HG03095 (cell line): ENCODE measurements at regions not wholly inside any gene's neighbourhood (a gene's known extent, or its start where the extent isn't known, plus 50 kb on each side); places are given as distances from the start of the nearest gene placed in this dataset.
"Not testable (repeated sequence)": the region's sequence is repeated elsewhere in the genome, so short reads cannot be mapped to it uniquely, and the experiment has no call there.

Source experiments
- ATAC-seq: cut with Tn5 transposase; IDR thresholded peaks from one replicate; pipeline ENCODE4 v1.9.1; 2021; ENCODE audit warnings: moderate library complexity; ENCODE audit not compliant: unreplicated experiment

DNA sequence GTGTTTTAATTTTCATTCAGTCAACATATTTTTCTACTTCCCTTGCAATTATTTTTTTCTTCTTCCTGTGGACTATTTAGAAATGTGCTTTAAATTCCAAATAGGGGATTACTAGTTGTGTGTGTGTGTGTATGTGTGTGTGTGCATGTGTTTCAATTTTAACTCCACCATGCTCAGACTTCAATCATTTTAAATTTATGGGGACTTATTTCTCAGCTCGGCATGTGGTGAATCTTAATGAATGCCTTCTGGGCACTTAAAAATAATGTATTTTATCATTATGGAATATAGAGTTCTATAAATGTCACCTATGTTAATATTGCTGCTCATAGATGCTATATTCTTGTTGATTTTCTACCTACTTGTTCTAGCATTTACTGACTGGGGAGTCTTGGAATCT is 465.6 kb upstream of the PRKX start:
- ATAC-seq, result no peak

DNA sequence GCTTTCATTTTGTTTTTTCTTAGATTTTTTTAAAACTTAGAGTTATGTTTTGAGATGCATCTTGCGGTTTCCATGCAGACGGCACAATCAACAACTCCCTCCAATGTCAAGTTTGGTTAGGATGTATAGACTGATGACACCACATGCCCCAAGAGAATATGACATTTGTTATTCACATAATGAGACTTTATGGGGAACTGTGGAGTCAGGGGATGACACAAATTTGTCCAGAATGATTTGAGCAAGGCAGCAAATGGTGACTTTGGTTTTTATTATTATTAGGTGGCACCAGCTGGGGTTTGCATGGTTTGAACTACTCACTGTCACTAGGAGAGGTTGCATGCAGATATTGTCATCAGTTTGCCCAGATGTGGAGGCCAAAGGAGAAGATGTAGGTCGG is 461.8 kb upstream of the PRKX start:
- no peak for ATAC-seq

DNA sequence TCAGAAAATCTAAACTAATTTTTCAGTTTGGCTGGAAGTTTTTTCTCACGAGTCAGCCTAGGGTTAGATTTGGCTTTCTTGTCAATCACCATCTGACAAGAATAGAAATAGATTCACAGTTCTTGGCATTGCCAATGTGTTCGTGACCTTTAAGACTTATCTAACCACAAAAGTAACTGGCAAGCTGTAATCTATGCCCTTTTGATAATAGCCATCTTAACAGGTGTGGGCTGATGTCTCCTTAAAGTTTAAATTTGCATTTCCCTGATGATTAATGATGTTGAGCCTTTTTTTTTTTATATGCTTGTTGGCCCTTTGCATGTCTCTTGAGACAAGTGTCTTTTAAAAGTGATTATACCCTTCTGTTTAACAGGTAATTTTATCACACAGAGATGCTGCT is 460.3 kb upstream of the PRKX start:
- no peak for ATAC-seq

DNA sequence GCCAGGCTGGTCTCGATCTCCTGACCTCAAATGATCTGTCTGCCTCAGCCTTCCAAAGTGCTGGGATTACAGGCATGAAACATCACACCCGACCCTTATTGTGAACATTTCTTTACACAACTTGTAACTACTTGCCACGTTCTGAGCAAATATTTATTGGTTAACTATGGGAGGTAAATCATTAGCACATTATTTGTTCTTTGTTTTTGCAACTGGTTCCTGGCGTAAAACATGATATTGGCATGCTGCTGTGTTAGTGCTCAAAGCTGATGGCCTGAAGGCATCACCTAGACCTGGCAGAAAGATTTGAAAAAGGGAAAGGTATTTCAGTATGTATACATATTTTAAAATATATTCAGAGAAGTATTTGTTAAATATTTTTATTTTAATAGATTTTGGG is 438.3 kb upstream of the PRKX start:
- ATAC-seq, result no peak

DNA sequence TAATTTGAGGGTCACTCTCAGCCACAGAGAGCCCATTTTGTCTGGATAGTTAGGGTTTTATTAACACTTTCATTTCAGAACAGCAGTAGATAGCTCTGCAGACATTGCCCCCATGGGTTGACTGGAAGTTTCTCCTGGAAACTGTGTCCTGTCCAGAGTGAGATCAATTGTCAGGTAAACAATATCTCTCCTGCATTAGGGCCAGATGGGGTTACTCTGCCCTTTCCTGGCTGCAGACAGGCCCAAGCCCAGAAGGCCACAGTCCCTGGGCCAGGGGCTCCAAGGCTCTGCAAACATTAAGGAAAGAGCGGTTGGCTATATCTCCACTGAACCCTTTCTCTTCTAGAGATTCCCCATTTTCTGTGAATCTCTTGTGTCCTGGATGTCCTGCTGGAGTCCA is 436.8 kb upstream of the PRKX start:
- ATAC-seq, result no peak

DNA sequence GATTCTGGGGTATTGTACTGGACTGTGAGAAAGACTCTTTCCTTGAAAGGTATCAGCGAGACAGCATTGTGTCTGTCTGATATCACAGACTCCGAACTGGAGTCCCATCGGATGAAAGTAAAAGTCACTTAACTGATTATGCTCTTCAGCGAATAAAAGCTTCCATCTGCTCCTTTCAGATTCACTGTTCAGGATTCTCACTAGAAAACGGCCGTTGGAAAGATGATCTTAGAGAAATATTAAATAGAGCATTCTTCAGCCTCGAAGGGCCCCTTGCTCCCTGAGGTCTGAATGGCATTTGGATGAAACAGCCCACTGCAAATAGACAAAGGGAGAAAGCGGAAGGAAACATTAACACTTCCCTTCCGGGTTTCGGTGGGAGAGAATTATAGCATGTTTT is 416.2 kb upstream of the PRKX start:
- ATAC-seq, result no peak

DNA sequence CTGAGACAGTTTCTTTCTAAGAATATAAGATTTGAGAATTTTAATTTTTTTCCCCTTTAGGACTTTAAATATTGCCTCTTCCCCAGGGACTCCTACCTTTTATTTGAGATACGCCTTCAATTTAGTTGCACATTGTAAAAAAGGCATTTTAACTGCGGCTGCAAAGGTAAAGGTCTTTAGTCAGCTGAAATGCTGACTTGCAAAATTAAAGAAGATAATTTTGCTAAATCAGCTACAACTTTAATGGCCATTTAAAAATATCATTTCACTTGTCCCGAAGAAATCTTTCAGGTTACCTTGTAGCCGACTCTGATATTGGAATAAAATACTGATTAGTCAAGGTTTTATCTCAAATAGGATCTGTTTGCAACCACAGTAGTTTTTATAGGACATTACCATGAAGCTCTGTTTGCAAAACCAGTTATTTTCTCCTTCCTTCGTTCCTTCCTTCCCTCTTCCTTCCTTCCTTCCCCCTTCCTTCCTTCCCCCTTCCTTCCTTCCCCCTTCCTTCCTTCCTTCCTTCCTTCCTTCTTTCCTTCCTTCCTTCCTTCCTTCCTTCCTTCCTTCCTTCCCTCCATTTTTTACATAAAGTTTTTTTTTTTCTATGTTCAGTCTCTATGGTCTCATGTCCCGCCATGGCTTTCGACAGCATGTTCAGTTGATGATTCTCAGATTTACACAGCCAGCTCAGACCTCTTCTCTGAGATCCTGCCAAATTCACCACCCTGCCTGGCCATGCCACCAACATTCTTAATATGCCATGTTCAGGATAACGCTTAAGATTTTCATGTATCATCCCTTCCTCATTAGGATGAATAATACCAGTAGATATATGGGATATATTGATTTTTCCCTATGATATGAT is 405.4 kb upstream of the PRKX start:
- no peak for ATAC-seq

DNA sequence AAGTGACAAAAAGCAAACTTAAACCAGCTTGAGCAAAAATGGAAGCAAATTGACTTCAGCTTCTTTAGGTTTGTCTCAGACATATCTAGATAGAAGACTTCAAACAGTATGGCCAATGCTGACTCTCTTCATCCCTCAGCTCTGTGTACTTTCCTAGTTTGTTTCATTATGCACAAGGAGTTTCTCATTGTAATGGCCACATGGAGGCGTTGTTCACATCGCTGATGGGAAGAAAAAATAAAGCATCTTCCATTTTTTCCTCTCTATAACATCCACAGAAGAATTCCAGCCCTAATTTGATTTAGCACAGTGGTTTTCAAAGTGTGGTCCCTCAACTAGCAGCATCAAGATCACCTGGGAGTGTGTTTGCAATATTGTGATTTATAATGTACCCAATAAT is 397.5 kb upstream of the PRKX start:
- ATAC-seq, result no peak

DNA sequence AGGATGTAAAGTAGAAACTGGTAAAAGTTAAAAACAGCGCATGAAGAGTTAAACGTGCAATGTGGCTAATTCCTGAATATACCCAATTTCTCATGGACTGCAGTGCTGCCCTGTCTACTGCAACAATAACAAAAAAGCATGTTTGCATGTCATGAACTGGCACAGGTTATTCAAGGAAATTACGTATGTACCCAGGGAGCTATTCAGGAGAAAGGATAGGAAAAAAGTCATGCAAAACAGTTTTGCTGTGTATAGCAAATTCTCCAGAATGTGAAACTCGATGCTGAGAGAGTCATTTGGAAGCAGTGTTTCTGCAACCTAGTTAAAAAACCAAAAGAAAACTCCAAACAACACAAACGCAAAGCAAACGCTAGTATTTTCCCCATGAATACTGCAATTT is 381.5 kb upstream of the PRKX start:
- ATAC-seq, result no peak

DNA sequence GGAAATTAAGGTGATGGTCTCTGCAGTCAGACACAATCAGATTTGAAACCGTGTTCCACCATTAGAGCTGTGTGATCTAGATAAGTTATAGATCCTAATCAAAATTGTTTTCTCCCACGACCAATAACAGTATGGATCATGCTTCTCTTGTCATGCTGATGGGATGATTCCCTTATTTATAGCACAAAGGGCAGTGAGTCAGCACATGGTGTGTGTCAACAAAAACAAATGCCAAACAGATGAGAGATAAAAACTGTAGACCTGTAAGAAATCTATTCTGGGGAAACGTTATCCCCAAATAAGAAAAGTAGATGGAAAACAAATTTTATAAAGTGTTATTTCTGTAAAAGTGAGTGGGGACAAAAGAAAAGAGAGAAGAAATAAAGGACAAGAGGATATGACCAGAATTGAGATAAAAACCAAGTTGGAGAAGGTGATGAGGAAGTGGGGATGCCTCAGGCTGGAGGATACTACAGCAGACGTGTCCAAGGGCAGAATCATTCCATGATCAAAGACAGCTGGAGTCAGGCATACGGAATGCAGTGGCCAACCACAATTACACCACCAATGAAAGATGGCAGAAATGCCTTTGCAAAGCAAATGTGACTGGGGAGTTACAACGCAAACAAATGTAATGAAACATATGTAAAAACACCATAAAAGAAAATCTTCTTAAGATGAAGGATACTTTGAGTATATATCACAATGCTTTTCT is 377.8 kb upstream of the PRKX start:
- no peak for ATAC-seq

DNA sequence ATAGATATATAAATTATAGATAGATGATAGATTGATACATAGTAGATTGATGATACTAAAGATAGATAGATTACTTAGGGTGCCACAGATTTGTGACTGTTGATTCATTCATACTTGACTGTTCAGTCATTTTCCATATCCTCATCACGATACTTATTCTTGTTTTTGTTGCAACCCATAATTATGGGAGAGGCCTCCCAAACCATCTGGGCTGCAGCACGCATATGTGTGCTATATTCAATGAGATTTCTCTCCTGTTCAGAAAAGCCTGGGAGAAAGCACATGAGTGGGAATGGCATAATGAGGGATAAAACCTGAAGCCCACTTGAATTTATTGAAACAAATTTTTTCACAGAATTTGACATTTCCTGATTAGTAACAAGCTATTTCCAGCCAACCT is 346.4 kb upstream of the PRKX start:
- no peak for ATAC-seq

DNA sequence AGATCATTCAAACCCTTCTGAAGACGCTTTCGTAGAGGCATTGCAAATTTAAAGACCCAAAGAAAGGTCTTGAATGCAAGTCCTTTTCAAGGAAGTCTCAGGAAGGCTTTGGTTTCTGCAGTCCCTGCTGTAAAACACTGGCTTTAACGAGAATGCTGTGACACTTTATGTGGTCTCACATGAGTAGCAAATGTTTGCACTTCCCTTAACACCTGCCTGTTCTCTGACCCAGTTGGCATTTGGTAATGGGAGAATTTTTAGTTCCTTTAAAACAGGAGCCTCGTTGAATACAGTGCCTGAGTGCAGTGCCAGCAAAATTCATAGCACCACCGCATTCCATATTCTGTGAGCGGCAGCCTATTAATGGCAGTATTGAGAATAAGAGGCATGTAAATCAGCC is 330.5 kb upstream of the PRKX start:
- no peak for ATAC-seq

DNA sequence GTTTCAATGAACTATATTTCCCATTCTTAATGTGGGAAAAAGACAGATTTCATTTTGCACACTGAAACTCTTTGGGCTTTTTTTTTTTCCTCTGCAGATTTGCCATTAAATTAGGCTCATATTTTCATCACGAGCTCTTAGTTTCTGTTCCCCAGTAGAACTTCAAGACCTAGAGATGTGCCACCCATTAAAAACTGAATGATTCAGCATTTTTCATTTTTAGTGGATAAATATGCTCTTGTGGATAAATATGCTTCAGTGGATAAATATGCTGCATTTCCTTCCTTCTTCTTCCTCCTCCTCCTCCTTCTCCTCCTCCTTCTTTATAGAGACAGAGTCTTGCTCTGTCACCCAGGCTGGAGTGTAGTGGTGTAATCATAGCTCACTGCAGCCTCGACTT is 322.4 kb upstream of the PRKX start:
- no peak for ATAC-seq

DNA sequence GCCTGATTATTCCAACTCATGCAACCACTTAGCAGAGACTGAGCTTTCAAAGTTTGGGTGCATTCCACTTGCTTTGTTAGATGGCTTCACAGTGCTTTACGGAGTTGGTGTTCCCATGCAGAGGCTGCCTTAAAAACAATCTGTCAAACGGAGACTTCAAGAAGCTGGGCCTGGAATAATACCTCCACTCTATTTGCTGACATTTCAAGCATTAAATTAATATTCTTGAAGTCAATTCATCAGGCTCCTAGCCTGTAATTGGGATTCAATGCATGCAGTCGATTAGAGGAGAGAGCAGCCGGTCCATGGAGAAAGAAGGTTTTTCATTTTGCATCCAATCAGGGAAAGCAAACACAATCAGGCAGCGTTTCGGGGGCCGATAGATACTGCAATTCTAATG is 314.7 kb upstream of the PRKX start:
- ATAC-seq, result no peak

DNA sequence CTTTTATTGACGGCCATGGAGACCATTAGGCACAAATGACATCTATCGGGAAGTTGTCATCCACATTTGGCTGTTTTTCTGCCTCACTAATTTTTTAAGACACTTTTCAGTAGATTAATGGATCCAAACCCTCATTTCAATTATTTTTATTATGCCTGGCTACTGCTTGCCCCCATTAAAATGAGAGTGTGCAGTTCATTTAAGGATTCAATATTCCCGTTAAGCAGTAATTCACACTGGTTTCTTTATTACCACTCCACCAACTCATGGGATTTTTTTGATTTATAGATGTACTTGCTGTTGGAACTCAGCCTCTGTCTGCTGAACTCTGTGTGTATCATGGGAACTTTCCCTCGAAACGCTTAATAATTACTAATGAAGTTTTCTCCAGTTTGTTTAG is 291.8 kb upstream of the PRKX start:
- ATAC-seq, result no peak

DNA sequence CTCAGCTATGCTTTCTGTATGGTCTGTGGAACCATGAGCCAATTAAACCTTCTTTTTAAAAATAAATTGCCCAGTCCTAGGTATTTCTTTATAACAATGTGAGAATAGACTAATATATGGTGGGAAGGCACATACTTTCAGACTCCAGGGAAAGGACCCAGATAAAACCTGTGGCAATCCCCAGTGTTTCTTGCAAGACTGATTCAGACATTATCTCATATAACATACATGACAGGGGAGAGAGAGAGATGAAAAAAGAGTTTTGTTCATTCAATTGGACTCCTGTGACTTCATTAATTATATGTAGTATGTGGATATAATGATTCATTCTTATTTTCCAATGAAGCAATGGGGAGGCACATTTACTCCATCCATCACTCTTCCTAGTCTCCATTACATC is 291.4 kb upstream of the PRKX start:
- no peak for ATAC-seq

DNA sequence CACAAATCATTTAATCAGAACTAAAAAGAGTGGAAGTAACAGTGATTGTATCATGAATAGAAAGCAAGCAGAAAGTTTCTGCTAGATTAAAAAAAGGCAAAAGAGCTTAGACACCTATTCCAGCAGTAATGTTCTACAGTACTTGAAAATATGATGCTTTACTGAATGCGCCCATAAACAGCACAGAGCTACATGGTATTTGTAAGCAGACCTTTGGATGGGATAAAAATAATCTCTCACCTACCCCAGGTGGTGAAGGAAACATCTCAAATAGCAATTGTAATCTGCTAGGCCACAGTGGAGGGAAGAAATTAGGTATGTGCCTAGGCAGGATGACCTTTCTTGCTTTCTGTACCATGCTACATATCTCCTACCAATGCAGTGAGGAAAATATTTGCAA is 280.9 kb upstream of the PRKX start:
- no peak for ATAC-seq

DNA sequence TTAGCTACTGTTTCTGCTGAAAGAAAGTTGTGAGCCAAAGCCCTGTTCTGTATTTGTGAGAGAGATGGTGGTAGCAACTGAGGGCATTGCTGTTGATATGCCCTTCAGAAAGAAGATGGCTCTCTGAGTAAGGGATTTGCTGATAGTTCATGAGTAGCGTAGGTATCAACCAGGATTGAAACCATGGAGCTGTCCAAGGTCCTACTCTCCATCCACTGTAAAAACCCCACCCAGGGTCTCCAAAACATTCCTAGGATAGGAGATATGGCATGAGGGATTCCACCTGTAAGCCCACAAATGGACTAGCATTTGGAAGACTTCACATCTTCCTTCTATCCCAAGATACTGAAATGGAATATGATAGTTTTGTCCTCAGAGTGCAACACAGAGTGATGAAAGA is 277.1 kb upstream of the PRKX start:
- ATAC-seq, result no peak

DNA sequence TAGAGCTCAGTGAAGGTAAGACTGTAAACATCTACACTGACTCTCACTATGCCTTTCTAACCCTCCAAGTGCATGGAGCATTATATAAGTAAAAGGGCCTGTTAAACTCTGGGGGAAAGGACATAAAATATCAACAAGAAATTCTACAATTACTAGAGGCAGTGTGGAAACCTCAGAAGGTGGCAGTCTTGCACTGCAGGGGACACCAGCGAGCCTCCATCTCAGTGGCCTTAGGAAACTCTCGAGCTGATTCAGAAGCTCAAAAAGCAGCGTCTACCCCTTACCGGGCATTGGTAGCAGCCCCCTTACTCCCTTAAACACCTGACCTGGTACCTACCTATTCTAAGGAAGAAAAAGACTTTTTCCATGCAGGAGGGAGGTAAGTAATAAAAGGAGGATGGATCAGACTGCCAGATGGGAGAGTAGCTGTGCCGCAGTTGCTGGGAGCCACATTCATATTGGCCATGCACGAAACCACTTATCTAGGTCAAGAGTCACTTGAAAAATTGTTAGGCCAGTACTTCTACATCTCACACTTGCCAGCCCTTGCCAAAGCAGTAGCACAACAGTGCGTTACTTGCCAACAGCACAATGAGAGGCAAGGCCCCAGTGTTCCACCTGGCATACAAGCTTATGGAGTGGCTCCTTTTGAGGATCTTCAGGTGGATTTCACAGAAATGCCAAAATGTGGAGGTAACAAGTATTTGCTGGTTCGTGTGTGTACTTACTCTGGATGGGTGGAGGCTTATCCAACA is 258.8 kb upstream of the PRKX start:
- ATAC-seq, result not testable (repeated sequence)

DNA sequence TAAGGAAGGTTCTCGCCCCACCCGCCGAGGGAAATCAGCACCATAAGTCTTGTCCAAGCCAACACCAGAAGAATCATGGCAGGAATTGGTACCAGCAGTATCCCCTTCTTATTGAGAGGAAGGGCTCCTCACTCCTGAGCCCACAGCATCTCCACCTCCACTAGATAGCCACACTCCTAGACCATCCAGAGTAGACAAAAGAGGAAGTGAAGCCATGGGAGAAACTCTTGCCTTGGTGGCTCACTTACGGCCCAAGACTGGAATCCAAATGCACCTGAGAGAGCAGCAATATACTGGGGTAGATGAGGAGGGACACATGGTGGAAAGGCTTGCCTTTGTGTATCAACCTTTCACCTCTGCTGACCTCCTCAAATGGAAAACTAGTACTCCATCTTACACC is 255.3 kb upstream of the PRKX start:
- ATAC-seq, result no peak

DNA sequence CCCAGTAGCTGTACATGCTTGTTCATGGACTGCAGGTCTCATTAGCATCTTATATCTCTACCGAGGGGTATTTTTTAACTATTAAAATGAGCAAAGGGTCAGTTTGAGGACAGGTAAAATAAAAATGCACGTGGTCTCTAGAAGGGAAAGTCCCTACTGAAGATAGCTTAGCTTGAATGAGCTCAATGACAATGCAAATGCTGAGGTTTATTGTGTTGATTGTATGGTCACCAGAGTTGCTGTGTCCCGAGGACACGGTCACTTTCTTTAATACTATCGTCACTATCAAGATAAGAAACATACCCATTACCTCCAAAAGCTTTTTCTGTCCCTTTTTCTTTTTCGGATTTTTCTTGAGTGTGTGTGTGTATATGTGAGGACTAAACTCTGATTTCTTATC is 250.5 kb upstream of the PRKX start:
- ATAC-seq, result peak; percentile 78
